ENCODE measurements at regions not wholly inside any gene's neighbourhood (a gene's known extent, or its start where the extent isn't known, plus 50 kb on each side); places are given as distances from the start of the nearest gene placed in this dataset.
"Not testable (repeated sequence)": the region's sequence is repeated elsewhere in the genome, so short reads cannot be mapped to it uniquely, and the experiment has no call there.

GRCh38 chr7:67484244-67484751, 487.7 kb downstream of the TYW1 start:
- Mint-ChIP-seq H3K4me1 (no peaks in the 10 kb centered on the region), H3K9me3 (peaks cover 0 to 1% (median 0%) of the 10 kb centered on the region in 6 donors), H3K27me3 (ENCODE audit: low read depth in 3 of 3) (peaks cover 1 to 5% (median 1%) of the 10 kb centered on the region in 3 donors), H3K4me3 (no peak overlapping the region), H3K36me3 (no peaks in the 10 kb centered on the region), H3K27ac (no peak overlapping the region)
- DNase-seq = no peak

GRCh38 chr7:67486401-67486800, 489.8 kb downstream of the TYW1 start:
- peaks cover 0 to 1% (median 0%) of the 10 kb centered on the region in 6 donors for H3K9me3 Mint-ChIP-seq
- no peak for DNase-seq
- no peak overlapping the region for H3K4me3 Mint-ChIP-seq
- no peak overlapping the region for H3K27ac Mint-ChIP-seq
- H3K4me1 Mint-ChIP-seq = no peaks in the 10 kb centered on the region
- H3K27me3 Mint-ChIP-seq (ENCODE audit: low read depth in 3 of 3) = peaks cover 0 to 3% (median 1%) of the 10 kb centered on the region in 3 donors
- H3K36me3 Mint-ChIP-seq = no peaks in the 10 kb centered on the region

DNA sequence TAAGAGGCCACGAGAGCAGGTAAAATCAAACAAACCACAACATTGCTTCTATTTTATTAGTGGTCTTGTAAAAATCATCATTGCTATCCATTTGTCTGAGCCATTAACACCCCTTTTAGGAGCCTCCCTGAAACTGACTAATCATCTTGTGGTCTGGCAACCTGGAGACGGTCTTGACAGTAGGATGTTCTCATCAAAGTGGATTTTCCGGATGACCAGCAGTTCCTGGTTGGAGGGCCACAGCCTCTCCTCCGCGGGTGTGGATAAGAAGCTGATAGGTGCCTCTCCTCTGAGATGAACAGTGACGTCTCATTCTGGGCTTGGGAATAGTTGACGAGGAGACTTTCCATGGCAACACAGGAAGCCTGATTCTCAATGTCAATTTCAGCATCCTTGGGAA, 490.7 kb downstream of the TYW1 start:
- Mint-ChIP-seq H3K36me3 (no peaks in the 10 kb centered on the region), H3K27me3 (ENCODE audit: low read depth in 3 of 3) (peaks cover 0 to 3% (median 1%) of the 10 kb centered on the region in 3 donors), H3K4me3 (no peak overlapping the region), H3K4me1 (no peaks in the 10 kb centered on the region), H3K9me3 (peaks cover 0 to 1% (median 0%) of the 10 kb centered on the region in 6 donors), H3K27ac (no peak overlapping the region)
- no peak for DNase-seq

- no peaks in the 10 kb centered on the region for H3K4me1 Mint-ChIP-seq
- peaks cover 0 to 4% (median 0%) of the 10 kb centered on the region in 3 donors for H3K27me3 Mint-ChIP-seq (ENCODE audit: low read depth in 3 of 3)
- H3K36me3 Mint-ChIP-seq = no peaks in the 10 kb centered on the region
- peaks cover 0 to 3% (median 2%) of the 10 kb centered on the region in 6 donors for H3K9me3 Mint-ChIP-seq
- no peak overlapping the region for H3K27ac Mint-ChIP-seq
- no peak overlapping the region for H3K4me3 Mint-ChIP-seq
- no peak for DNase-seq
Measured at GRCh38 chr7:67489881-67490280, 493.2 kb downstream of the TYW1 start.

GRCh38 chr7:67493366-67493765, 496.7 kb downstream of the TYW1 start:
- no peak overlapping the region for H3K4me3 Mint-ChIP-seq
- no peaks in the 10 kb centered on the region for H3K4me1 Mint-ChIP-seq
- peaks cover 0 to 6% (median 2%) of the 10 kb centered on the region in 3 donors for H3K27me3 Mint-ChIP-seq (ENCODE audit: low read depth in 3 of 3)
- no peak overlapping the region for H3K27ac Mint-ChIP-seq
- no peaks in the 10 kb centered on the region for H3K36me3 Mint-ChIP-seq
- no peak for DNase-seq
- H3K9me3 Mint-ChIP-seq = peaks cover 0 to 8% (median 4%) of the 10 kb centered on the region in 6 donors

- no peaks in the 10 kb centered on the region for H3K36me3 Mint-ChIP-seq
- H3K4me3 Mint-ChIP-seq = no peak overlapping the region
- no peaks in the 10 kb centered on the region for H3K4me1 Mint-ChIP-seq
- DNase-seq = no peak
- H3K9me3 Mint-ChIP-seq = peaks cover 0 to 11% (median 7%) of the 10 kb centered on the region in 6 donors
- no peak overlapping the region for H3K27ac Mint-ChIP-seq
- H3K27me3 Mint-ChIP-seq (ENCODE audit: low read depth in 3 of 3) = peaks cover 0 to 4% (median 2%) of the 10 kb centered on the region in 3 donors
Measured at GRCh38 chr7:67496589-67496988, 500.0 kb downstream of the TYW1 start.

DNA sequence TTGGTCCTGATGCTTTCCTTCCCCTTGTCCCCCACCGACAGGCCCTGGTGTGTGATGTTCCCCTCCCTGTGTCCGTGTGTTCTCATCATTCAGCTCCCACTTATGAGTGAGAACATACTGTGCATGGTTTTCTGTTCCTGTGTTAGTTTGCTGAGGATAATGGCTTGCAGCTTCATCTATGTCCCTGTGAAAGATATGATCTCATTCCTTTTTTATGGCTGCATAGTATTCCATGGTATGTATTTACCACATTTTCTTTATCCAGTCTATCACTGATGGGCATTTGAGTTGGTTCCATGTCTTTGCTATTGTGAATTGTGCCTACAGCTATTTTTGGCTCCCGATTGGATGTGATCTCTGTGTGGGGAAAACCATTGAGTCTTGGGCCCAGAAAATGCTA, 501.3 kb downstream of the TYW1 start:
- not testable (repeated sequence) for H3K4me3 Mint-ChIP-seq; DNase-seq; H3K36me3 Mint-ChIP-seq; H3K4me1 Mint-ChIP-seq; H3K27ac Mint-ChIP-seq; H3K27me3 Mint-ChIP-seq (ENCODE audit: low read depth in 3 of 3)
- H3K9me3 Mint-ChIP-seq = peaks cover 0 to 13% (median 6%) of the 10 kb centered on the region in 6 donors

GRCh38 chr7:67502929-67503328, 506.3 kb downstream of the TYW1 start:
- Mint-ChIP-seq H3K4me3 (no peak overlapping the region), H3K27me3 (ENCODE audit: low read depth in 3 of 3) (peaks cover 3 to 7% (median 3%) of the 10 kb centered on the region in 3 donors), H3K27ac (no peak overlapping the region), H3K4me1 (no peaks in the 10 kb centered on the region), H3K9me3 (peaks cover 0 to 16% (median 3%) of the 10 kb centered on the region in 6 donors), H3K36me3 (no peaks in the 10 kb centered on the region)
- no peak for DNase-seq

DNA sequence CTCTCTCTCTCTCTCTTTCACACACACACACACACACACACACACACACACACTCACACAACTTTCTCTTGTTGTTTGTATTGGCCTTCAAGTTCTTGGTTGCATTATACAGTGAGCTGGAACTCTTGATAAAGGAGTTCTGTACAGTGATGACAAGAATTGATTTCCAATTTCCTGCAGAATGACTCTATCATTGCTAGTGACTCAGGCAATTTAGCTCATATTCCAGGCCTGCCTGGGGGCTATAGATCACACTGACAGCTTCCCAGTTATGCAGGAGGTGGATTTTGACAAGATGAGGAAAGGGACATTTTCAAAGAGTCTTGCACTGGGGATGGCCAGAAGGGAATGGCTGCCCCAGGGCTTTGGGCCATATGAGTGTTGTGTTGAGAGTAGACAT, 508.8 kb downstream of the TYW1 start:
- Mint-ChIP-seq H3K4me1 (no peaks in the 10 kb centered on the region), H3K4me3 (no peak overlapping the region), H3K9me3 (peaks cover 0 to 7% (median 0%) of the 10 kb centered on the region in 6 donors), H3K27me3 (ENCODE audit: low read depth in 3 of 3) (peaks cover 3 to 8% (median 3%) of the 10 kb centered on the region in 3 donors), H3K36me3 (no peaks in the 10 kb centered on the region), H3K27ac (no peak overlapping the region)
- no peak for DNase-seq

DNA sequence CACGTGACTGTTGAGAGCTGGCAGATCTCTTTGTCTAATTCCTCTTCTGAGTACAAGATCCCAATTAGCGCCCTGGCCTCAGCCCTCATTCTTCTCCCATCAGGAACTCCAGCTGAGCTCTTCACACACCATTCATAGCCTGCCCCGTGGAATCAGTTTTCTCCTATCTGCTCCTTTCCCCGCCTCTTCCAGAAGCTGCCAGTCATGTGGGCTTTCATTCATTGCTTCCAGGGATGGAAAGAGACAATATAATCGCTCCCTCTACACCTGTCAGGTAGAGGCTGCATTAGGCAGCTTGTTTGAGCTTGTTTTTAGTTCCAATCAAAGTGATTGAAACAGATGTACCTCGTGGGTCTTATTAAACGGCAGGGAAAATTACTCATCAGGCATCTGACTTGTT, 515.8 kb downstream of the TYW1 start:
- Mint-ChIP-seq H3K9me3 (peaks cover 0 to 2% (median 0%) of the 10 kb centered on the region in 6 donors), H3K27me3 (ENCODE audit: low read depth in 3 of 3) (peaks cover 0 to 3% (median 0%) of the 10 kb centered on the region in 3 donors), H3K36me3 (no peaks in the 10 kb centered on the region), H3K4me1 (no peaks in the 10 kb centered on the region), H3K27ac (no peak overlapping the region), H3K4me3 (no peak overlapping the region)
- no peak for DNase-seq

DNA sequence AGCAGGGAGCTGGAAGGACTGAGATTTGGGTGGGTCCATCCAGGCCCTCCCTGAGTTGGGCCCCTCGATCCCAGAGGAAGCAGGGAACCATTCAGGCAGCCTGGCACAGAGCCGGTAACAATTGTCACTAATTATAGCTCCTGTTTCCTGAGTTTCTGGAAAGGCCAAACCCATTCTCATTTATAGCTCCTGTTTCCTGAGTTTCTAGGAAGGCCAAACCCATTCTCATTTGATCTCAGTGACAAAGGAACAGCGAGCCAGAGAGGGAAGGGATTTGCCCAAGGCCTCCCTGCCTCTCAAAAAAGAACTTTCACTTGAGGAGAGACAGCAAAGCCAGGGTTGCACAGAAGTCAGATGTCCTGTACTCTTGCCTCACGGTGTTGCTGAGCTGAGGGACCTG, 521.9 kb downstream of the TYW1 start:
- Mint-ChIP-seq H3K4me3 (no peak overlapping the region), H3K27ac (no peak overlapping the region), H3K36me3 (no peaks in the 10 kb centered on the region), H3K9me3 (peaks cover 0 to 5% (median 0%) of the 10 kb centered on the region in 6 donors), H3K4me1 (no peaks in the 10 kb centered on the region), H3K27me3 (ENCODE audit: low read depth in 3 of 3) (no peaks in the 10 kb centered on the region)
- no peak for DNase-seq

- no peak for DNase-seq
- Mint-ChIP-seq H3K4me1 (no peaks in the 10 kb centered on the region), H3K9me3 (peaks cover 0 to 5% (median 0%) of the 10 kb centered on the region in 6 donors), H3K4me3 (no peak overlapping the region), H3K36me3 (no peaks in the 10 kb centered on the region), H3K27ac (no peak overlapping the region), H3K27me3 (ENCODE audit: low read depth in 3 of 3) (no peaks in the 10 kb centered on the region)
Measured at GRCh38 chr7:67519171-67519570, 522.5 kb downstream of the TYW1 start.

- H3K36me3 Mint-ChIP-seq = no peaks in the 10 kb centered on the region
- H3K9me3 Mint-ChIP-seq = peaks cover 0 to 10% (median under 1%) of the 10 kb centered on the region in 6 donors
- H3K27ac Mint-ChIP-seq = no peak overlapping the region
- no peak for DNase-seq
- H3K27me3 Mint-ChIP-seq (ENCODE audit: low read depth in 3 of 3) = no peaks in the 10 kb centered on the region
- H3K4me1 Mint-ChIP-seq = no peaks in the 10 kb centered on the region
- no peak overlapping the region for H3K4me3 Mint-ChIP-seq
Measured at GRCh38 chr7:67522504-67522903, 525.9 kb downstream of the TYW1 start.

- Mint-ChIP-seq H3K4me3 (no peak overlapping the region), H3K4me1 (no peaks in the 10 kb centered on the region), H3K36me3 (no peaks in the 10 kb centered on the region), H3K27me3 (ENCODE audit: low read depth in 3 of 3) (peaks cover 0 to 2% (median 0%) of the 10 kb centered on the region in 3 donors), H3K9me3 (peaks cover 0 to 10% (median under 1%) of the 10 kb centered on the region in 6 donors), H3K27ac (no peak overlapping the region)
- no peak for DNase-seq
Measured at GRCh38 chr7:67523713-67524112, 527.1 kb downstream of the TYW1 start.

- Mint-ChIP-seq H3K4me1 (no peaks in the 10 kb centered on the region), H3K27ac (no peak overlapping the region), H3K9me3 (peaks cover 0 to 11% (median 2%) of the 10 kb centered on the region in 6 donors), H3K27me3 (ENCODE audit: low read depth in 3 of 3) (peaks cover 0 to 2% (median 0%) of the 10 kb centered on the region in 3 donors), H3K4me3 (no peak overlapping the region), H3K36me3 (no peaks in the 10 kb centered on the region)
- no peak for DNase-seq
Measured at GRCh38 chr7:67525588-67525987, 529.0 kb downstream of the TYW1 start.

Data from immature natural killer cell (primary cell).